T47D (cell line): ENCODE measurements at regions not wholly inside any gene's neighbourhood (a gene's known extent, or its start where the extent isn't known, plus 50 kb on each side); places are given as distances from the start of the nearest gene placed in this dataset.
A peak's percentile ranks its signal among the peaks of the same experiment; 100 is the strongest.

Experiments
- DNase-seq, 2 experiments: peaks; one replicate each; pipeline versions ENCODE4 v3.0.0 to v3.0.0-alpha.2; 2011 to 2012; ENCODE audit warnings: low read depth in 1 of 2, low spot score in 1 of 2
- JUND ChIP-seq: IDR thresholded peaks from 2 replicates; pipeline ENCODE4 v1.6.1; 2012; ENCODE audit warnings: low read depth
- in situ Hi-C: cut with HindIII; loops from 2 replicates; pipeline ENCODE4 v1.10.0; 2016; ENCODE audit warnings: low sequenced_read_pairs, low pct_unique_long_range_greater_than_20kb

DNA sequence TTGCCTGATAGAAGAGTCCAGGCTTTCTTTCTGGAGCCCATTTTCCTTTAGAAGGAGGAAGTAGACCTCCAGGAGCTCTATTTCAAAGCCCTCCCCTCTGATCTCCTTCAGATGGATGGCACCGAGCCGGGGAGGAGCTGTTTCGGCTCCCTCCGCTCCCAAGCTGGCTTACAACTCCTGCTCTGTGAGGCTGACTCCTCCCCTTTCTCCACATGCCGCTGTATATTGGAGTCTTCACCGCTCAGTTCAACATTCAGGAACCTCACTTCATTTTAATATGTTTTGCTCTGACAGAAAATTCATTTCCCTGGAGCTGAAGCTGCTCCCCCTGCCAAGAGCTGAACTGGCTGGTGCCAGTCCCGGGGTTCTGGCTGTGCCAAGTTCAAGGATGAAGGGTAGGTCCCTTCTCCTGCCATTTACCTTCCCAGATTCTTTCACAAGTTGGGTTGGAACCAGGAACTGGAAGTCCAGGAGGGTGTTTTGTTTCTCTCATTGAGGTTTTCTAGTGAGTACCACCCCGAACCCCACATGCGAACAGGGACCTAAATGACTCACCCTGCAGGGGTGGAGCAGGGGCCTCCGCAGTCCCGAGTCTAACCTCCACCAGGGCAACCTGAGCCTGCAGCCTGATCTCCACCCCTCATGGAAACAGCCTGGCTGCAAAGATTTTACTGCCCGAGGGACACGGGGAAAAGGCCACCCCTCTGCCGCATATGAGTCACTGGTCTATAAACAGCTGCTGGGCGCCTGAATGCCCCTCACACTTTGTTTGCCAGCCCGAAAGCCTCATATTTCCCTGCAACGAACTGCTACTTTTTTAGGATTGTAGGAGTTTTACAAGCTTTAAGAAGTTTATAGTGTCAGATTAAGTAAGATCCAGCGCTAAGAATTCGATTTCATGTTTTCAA, 68.6 kb upstream of the FOXA2 start:
- no peak for TF ChIP-seq JUND
- in situ Hi-C loops: no loop called here

GRCh38 chr20:22653658-22654642, 69.6 kb upstream of the FOXA2 start:
- peak in 1 of 2 experiments; percentile 28 for DNase-seq
- no peak for TF ChIP-seq JUND
- in situ Hi-C loops: no loop called here

More for the DNA sequence above, 68.6 kb upstream of the FOXA2 start:
- DNase-seq: peak; percentile 12 to 31

DNA sequence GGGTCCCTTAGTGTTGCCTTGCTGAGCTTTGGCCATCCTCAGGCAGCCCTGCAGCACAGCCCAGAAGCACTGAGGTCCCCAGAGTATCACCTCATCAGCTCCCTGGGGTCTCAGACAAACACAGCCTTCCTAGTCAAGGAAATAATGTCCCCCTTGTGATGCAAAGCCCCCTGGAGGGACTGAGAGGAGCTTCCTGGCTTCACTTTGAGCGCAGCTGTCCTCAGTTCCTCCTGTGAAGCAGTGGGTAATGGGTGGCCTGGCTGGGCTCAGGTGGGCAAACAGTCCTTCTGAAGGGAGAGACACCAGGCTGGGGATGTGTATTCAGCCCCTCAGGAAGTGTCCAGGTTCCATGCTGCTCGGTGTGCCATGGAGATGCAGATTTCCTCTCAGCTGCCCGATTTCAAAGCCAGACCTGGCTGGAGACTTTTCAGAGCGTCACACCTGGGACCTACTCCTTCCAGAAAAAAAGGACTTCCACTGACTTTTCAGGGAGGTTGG, 79.2 kb upstream of the FOXA2 start:
- TF ChIP-seq JUND: no peak
- DNase-seq: no peak
- in situ Hi-C loops: no loop called here

DNA sequence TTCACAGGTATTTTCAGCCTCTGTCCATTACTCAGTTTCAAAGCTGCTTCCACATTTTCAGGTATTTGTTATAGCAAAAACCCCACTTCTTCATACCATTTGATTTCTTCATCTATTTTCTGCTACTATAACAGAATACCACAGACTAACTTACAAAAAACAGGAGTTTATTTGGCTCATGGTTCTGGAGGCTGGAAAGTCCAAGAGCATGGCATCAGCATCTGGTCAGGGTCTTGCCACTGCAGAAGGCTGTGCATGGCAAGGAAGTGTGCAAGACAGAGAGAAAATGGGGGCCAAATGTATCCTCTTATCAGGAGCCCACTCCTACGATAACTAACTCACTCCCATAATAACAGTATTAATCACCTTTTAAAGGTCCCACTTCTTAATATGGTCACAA, 82.8 kb upstream of the FOXA2 start:
- in situ Hi-C loops: no loop called here
- no peak for DNase-seq
- TF ChIP-seq JUND: no peak

DNA sequence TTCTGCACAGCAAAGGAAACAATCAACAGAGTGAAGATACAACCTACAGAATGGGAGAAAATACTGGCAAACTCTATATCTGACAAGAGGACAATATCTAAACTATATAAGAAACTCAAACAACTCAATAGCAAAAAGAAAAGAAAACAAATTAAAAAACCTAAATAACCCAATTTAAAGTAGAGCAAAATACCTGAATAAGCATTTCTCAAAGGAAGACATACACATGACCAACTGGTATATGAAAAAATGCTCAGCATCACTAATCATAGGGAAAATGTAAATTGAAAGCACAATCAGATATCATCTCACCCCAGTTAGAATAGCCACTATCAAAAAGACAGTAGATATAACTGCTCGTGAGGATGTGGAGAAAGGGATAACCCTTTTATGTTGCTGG, 87.8 kb upstream of the FOXA2 start:
- TF ChIP-seq JUND: no peak
- in situ Hi-C loops: no loop called here
- no peak for DNase-seq

DNA sequence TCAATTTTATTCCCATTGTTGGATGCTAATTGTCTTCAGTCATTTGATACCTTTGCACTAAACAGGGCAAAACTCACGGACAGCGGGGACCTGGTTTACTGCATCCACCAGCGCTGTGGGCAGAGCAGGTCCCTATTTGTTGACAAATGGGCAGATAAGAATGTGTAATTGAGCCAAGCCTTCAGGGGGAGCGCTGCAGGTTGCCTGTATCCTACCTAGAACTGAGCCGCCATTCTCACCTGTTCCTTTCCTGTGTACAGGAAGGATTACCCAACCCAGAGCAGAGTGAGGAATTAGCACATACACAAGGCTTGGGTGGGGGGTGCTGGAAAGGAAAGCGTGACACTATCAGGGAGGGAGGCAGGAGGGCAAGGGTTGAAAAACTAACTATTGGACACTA, 89.1 kb upstream of the FOXA2 start:
- TF ChIP-seq JUND: no peak
- DNase-seq: no peak
- in situ Hi-C loops: no loop called here

DNA sequence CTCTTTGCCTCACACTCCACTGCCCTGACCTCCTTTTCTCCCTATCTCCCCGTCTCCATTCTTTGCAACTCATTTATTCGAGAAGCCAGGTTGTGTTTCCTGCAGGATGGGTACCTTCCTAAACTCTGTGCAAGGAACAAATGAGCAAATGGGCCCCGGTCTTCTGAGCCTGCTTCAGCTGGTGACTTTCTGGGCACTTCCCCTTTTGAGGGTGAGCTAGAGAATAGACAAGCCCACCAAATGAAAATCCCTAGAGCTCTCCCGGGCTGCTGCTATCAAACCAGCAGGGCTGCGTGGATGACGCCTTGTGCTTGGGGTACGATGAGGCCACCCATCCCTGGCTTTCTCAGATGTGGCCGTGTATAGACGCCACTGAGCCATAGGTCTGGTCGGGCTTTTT, 91.0 kb upstream of the FOXA2 start:
- in situ Hi-C loops: no loop called here
- DNase-seq: no peak
- no peak for TF ChIP-seq JUND

GRCh38 chr20:22678678-22679077, 94.3 kb upstream of the FOXA2 start:
- in situ Hi-C loops: no loop called here
- DNase-seq: no peak
- TF ChIP-seq JUND: no peak

- in situ Hi-C loops: no loop called here
- no peak for TF ChIP-seq JUND
- DNase-seq: no peak
Measured at GRCh38 chr20:22679197-22679596, 94.8 kb upstream of the FOXA2 start.

DNA sequence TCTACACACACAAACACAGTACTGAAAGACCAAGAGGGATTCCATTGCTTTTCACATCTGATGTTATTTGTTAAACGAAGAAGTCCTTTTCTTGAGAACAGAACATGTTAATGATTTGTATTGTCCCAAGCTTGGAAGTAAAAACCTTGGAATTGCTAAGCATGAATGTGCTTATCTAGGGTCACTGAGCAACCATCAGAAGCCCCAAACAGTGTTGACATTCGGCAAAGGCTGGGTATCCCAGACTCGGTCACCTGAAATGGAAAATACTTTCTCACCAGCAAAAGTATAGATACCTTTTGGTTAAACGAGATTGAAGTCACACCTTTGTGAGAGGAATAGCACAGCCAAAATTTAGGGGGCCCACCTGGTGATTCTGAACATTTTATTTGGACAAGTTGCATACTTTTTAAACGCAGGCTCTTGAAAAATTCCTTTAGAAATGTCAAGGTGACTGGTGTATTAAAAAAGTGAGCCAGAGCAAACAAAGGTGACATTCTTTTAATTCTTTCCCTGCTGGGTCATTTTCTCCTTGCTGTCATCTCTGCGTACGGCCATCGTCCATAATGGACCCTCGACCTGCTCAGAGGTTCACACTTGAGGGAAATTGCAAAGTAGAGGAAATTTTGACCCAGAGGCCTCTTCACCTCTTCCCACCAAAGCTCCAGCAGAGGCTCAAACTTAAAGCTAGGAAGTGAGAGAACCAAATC, 95.8 kb upstream of the FOXA2 start:
- TF ChIP-seq JUND: no peak
- in situ Hi-C loops: no loop called here
- peak in 1 of 2 experiments; percentile 61 for DNase-seq

DNA sequence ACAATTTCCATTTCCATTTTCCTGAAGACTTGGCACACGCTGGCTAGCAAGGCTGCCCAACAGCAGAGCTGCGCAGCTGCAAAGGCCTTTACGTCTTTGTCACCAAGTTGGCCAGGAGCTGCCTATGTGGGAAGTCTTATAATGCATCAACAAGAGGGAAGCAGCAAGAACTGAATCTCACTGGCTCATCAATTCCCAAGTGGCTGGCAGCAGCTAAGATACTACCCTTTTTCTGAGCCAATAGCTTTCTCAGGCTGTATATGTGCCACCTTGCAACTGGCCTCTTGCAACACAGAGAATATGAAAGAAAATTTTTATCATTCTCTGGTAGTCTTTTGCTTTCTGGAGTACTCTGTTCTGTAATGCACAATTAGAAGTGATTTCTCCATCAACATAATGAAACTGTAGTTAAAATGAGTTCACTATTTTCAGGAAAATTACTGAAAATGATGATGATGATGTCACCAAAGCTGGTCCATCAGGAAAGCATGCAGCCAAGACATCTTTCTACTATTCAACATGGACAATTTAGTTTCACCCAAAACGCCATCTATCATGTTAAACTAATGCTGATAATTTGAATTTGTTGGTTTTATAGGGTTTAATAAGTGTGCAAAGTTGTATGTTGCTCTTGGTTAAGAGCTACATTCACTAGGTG, 97.3 kb upstream of the FOXA2 start:
- in situ Hi-C loops: no loop called here

GRCh38 chr20:22682381-22682780, 98.0 kb upstream of the FOXA2 start:
- no peak for TF ChIP-seq JUND
- in situ Hi-C loops: no loop called here
- no peak for DNase-seq

More for the DNA sequence above, 97.3 kb upstream of the FOXA2 start:
- TF ChIP-seq JUND: no peak
- no peak for DNase-seq
